ENCODE measurements at regions not wholly inside any gene's neighbourhood (a gene's known extent, or its start where the extent isn't known, plus 50 kb on each side); places are given as distances from the start of the nearest gene placed in this dataset.

DNA sequence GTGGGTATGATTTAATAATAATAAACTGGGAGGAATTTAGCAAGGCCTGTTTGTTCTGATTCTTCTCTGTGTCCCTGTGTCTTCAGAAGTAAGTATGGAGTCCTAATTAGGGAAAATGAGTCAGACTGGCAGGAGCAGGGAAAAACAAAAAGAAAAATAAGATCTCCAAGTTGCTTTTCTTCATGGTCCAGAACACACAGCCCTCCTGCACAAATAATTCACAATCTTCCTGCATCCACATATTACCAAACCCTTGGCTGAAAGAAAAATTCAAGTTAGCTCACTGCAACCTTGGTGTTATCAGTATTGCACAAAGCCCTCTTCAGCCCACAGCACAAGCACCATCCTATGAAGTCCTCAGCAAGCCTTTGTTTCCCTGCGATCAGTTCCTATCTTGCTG is 142.0 kb upstream of the LAMA2 start:
- 100% methylated on average over 1 of the region's 1 CpG for WGBS (ENCODE audit: insufficient coverage)

DNA sequence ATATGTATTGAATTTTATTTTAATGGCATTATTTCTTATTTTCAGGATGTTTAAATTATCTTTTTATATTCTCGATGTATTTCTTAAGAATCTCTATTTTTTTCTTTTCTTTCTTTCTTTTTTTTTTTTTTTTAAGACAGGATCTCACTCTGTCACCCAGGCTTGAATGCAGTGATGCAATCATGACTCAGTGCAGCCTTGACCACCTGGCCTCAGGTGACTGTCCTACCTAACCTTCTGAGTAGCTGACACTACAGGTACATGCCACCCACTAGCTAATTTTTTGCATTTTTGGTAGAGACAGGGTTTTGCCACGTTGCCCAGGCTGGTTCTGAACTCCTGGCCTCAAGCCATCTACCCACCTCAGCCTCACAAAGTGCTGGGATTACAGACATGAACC is 143.8 kb upstream of the LAMA2 start:
- Histone ChIP-seq H3K4me1 (ENCODE audit: control insufficient read depth in 1 of 2, insufficient read depth in 2 of 2, low read length in 2 of 2) (no peaks in the 10 kb centered on the region), H3K27me3 (ENCODE audit: control insufficient read depth in 2 of 2, insufficient read depth in 2 of 2, low read length in 2 of 2) (no peaks in the 10 kb centered on the region), H3K4me2 (replicated peaks; ENCODE audit: extremely low read depth, low read length, poor library complexity, severe bottlenecking) (no peak overlapping the region), H3K4me3 (replicated peaks in 1 of 3; ENCODE audit: low read depth in 2 of 3, low read length in 3 of 3) (no peak overlapping the region), H3K9ac (ENCODE audit: insufficient read depth, low read length, poor library complexity, severe bottlenecking) (no peak overlapping the region), H2AFZ (ENCODE audit: insufficient read depth, low read depth, low read length, poor library complexity, severe bottlenecking) (no peak overlapping the region), H3K79me2 (ENCODE audit: insufficient read depth, low read length) (no peaks in the 10 kb centered on the region), H3K36me3 (replicated peaks in 1 of 2; ENCODE audit: control insufficient read depth in 1 of 2, insufficient read depth in 2 of 2, low read length in 2 of 2) (no peaks in the 10 kb centered on the region), H3K27ac (ENCODE audit: low read depth in 1 of 2, low read length in 2 of 2) (no peak overlapping the region), H3K9me3 (replicated peaks in 1 of 2; ENCODE audit: control insufficient read depth in 1 of 2, insufficient read depth in 1 of 2, low read length in 2 of 2) (no peaks in the 10 kb centered on the region), H4K20me1 (ENCODE audit: insufficient read depth, low read length) (no peaks in the 10 kb centered on the region)
- H3K4me1 Mint-ChIP-seq, result no peaks in the 10 kb centered on the region
- DNase-seq, result no peak
- H3K27me3 Mint-ChIP-seq (ENCODE audit: low read depth in 3 of 3), result peaks cover 0 to 3% (median 0%) of the 10 kb centered on the region in 3 donors
- no peak overlapping the region for H3K4me3 Mint-ChIP-seq
- WGBS (ENCODE audit: insufficient coverage), result 86% methylated on average over 1 of the region's 2 CpGs
- no peaks in the 10 kb centered on the region for H3K36me3 Mint-ChIP-seq
- TF ChIP-seq, protein P1, sequence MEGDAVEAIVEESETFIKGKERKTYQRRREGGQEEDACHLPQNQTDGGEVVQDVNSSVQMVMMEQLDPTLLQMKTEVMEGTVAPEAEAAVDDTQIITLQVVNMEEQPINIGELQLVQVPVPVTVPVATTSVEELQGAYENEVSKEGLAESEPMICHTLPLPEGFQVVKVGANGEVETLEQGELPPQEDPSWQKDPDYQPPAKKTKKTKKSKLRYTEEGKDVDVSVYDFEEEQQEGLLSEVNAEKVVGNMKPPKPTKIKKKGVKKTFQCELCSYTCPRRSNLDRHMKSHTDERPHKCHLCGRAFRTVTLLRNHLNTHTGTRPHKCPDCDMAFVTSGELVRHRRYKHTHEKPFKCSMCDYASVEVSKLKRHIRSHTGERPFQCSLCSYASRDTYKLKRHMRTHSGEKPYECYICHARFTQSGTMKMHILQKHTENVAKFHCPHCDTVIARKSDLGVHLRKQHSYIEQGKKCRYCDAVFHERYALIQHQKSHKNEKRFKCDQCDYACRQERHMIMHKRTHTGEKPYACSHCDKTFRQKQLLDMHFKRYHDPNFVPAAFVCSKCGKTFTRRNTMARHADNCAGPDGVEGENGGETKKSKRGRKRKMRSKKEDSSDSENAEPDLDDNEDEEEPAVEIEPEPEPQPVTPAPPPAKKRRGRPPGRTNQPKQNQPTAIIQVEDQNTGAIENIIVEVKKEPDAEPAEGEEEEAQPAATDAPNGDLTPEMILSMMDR (IDR thresholded peaks at IDR 0.05), result no peak
- H3K27ac Mint-ChIP-seq, result no peak overlapping the region
- intact Hi-C loops (cut with micrococcal nuclease), result no loop called here
- peaks cover 0 to 2% (median 0%) of the 10 kb centered on the region in 7 donors for H3K9me3 Mint-ChIP-seq

More for the DNA sequence above, 142.0 kb upstream of the LAMA2 start:
- Histone ChIP-seq H3K9me3 (replicated peaks in 1 of 2; ENCODE audit: control insufficient read depth in 1 of 2, insufficient read depth in 1 of 2, low read length in 2 of 2) (no peaks in the 10 kb centered on the region), H3K27ac (ENCODE audit: low read depth in 1 of 2, low read length in 2 of 2) (no peak overlapping the region), H3K27me3 (ENCODE audit: control insufficient read depth in 2 of 2, insufficient read depth in 2 of 2, low read length in 2 of 2) (no peaks in the 10 kb centered on the region), H3K36me3 (replicated peaks in 1 of 2; ENCODE audit: control insufficient read depth in 1 of 2, insufficient read depth in 2 of 2, low read length in 2 of 2) (no peaks in the 10 kb centered on the region), H3K4me1 (ENCODE audit: control insufficient read depth in 1 of 2, insufficient read depth in 2 of 2, low read length in 2 of 2) (no peaks in the 10 kb centered on the region), H3K4me2 (replicated peaks; ENCODE audit: extremely low read depth, low read length, poor library complexity, severe bottlenecking) (no peak overlapping the region), H3K79me2 (ENCODE audit: insufficient read depth, low read length) (no peaks in the 10 kb centered on the region), H2AFZ (ENCODE audit: insufficient read depth, low read depth, low read length, poor library complexity, severe bottlenecking) (no peak overlapping the region), H3K4me3 (replicated peaks in 1 of 3; ENCODE audit: low read depth in 2 of 3, low read length in 3 of 3) (no peak overlapping the region), H4K20me1 (ENCODE audit: insufficient read depth, low read length) (no peaks in the 10 kb centered on the region), H3K9ac (ENCODE audit: insufficient read depth, low read length, poor library complexity, severe bottlenecking) (no peak overlapping the region)
- no peaks in the 10 kb centered on the region for H3K4me1 Mint-ChIP-seq
- H3K27ac Mint-ChIP-seq, result no peak overlapping the region
- no peak for DNase-seq
- TF ChIP-seq, protein P1 (IDR thresholded peaks at IDR 0.05), result no peak
- H3K27me3 Mint-ChIP-seq (ENCODE audit: low read depth in 3 of 3), result no peaks in the 10 kb centered on the region
- no peak overlapping the region for H3K4me3 Mint-ChIP-seq
- intact Hi-C loops (cut with micrococcal nuclease), result no loop called here
- H3K36me3 Mint-ChIP-seq, result no peaks in the 10 kb centered on the region
- peaks cover 0 to 2% (median 0%) of the 10 kb centered on the region in 7 donors for H3K9me3 Mint-ChIP-seq
